ENCODE measurements at regions not wholly inside any gene's neighbourhood (a gene's known extent, or its start where the extent isn't known, plus 50 kb on each side); places are given as distances from the start of the nearest gene placed in this dataset.

GRCh38 chr18:25873833-25874232 lies 216.6 kb downstream of the SS18 start:
- TF ChIP-seq CTCF (IDR thresholded peaks at IDR 0.05) (no peak), POLR2AphosphoS5 (IDR thresholded peaks at IDR 0.05) (no peak)
